ENCODE measurements at regions not wholly inside any gene's neighbourhood (a gene's known extent, or its start where the extent isn't known, plus 50 kb on each side); places are given as distances from the start of the nearest gene placed in this dataset.
"Not testable (repeated sequence)": the region's sequence is repeated elsewhere in the genome, so short reads cannot be mapped to it uniquely, and the experiment has no call there.

GRCh38 chr9:104367507-104367906, 136.6 kb upstream of the OR13F1 start:
- Mint-ChIP-seq H3K27ac (ENCODE audit: unreplicated experiment) (no peak overlapping the region), H3K9me3 (ENCODE audit: unreplicated experiment) (peaks cover 8% of the 10 kb centered on the region), H3K4me3 (ENCODE audit: unreplicated experiment) (no peak overlapping the region), H3K27me3 (ENCODE audit: unreplicated experiment) (peaks cover 3% of the 10 kb centered on the region), H3K4me1 (ENCODE audit: unreplicated experiment) (no peaks in the 10 kb centered on the region), H3K36me3 (ENCODE audit: unreplicated experiment) (no peaks in the 10 kb centered on the region)
- TF ChIP-seq CTCF (IDR thresholded peaks at IDR 0.05), result no peak
- DNase-seq (ENCODE audit: extremely low spot score, unreplicated experiment), result no peak

- H3K36me3 Mint-ChIP-seq (ENCODE audit: unreplicated experiment); H3K4me3 Mint-ChIP-seq (ENCODE audit: unreplicated experiment); H3K27ac Mint-ChIP-seq (ENCODE audit: unreplicated experiment); H3K9me3 Mint-ChIP-seq (ENCODE audit: unreplicated experiment); DNase-seq (ENCODE audit: extremely low spot score, unreplicated experiment); H3K27me3 Mint-ChIP-seq (ENCODE audit: unreplicated experiment); H3K4me1 Mint-ChIP-seq (ENCODE audit: unreplicated experiment): not testable (repeated sequence)
Measured at GRCh38 chr9:104368318-104368717, 135.7 kb upstream of the OR13F1 start.

GRCh38 chr9:104374711-104375110, 129.4 kb upstream of the OR13F1 start:
- no peak for TF ChIP-seq CTCF (IDR thresholded peaks at IDR 0.05)
- H3K4me3 Mint-ChIP-seq (ENCODE audit: unreplicated experiment), result no peak overlapping the region
- no peak for DNase-seq (ENCODE audit: extremely low spot score, unreplicated experiment)
- H3K36me3 Mint-ChIP-seq (ENCODE audit: unreplicated experiment), result no peaks in the 10 kb centered on the region
- peaks cover under 1% of the 10 kb centered on the region for H3K27me3 Mint-ChIP-seq (ENCODE audit: unreplicated experiment)
- H3K27ac Mint-ChIP-seq (ENCODE audit: unreplicated experiment), result no peak overlapping the region
- H3K4me1 Mint-ChIP-seq (ENCODE audit: unreplicated experiment), result no peaks in the 10 kb centered on the region
- no peaks in the 10 kb centered on the region for H3K9me3 Mint-ChIP-seq (ENCODE audit: unreplicated experiment)

- H3K4me1 Mint-ChIP-seq (ENCODE audit: unreplicated experiment), result no peaks in the 10 kb centered on the region
- no peaks in the 10 kb centered on the region for H3K36me3 Mint-ChIP-seq (ENCODE audit: unreplicated experiment)
- H3K27me3 Mint-ChIP-seq (ENCODE audit: unreplicated experiment), result peaks cover 12% of the 10 kb centered on the region
- no peak for TF ChIP-seq CTCF (IDR thresholded peaks at IDR 0.05)
- H3K9me3 Mint-ChIP-seq (ENCODE audit: unreplicated experiment), result no peaks in the 10 kb centered on the region
- no peak overlapping the region for H3K4me3 Mint-ChIP-seq (ENCODE audit: unreplicated experiment)
- DNase-seq (ENCODE audit: extremely low spot score, unreplicated experiment), result no peak
- no peak overlapping the region for H3K27ac Mint-ChIP-seq (ENCODE audit: unreplicated experiment)
Measured at GRCh38 chr9:104386013-104386412, 118.0 kb upstream of the OR13F1 start.

GRCh38 chr9:104386425-104387069, 117.5 kb upstream of the OR13F1 start:
- H3K36me3 Mint-ChIP-seq (ENCODE audit: unreplicated experiment), result no peaks in the 10 kb centered on the region
- DNase-seq (ENCODE audit: extremely low spot score, unreplicated experiment), result no peak
- H3K9me3 Mint-ChIP-seq (ENCODE audit: unreplicated experiment), result no peaks in the 10 kb centered on the region
- H3K4me3 Mint-ChIP-seq (ENCODE audit: unreplicated experiment), result no peak overlapping the region
- no peaks in the 10 kb centered on the region for H3K4me1 Mint-ChIP-seq (ENCODE audit: unreplicated experiment)
- H3K27me3 Mint-ChIP-seq (ENCODE audit: unreplicated experiment), result peaks cover 12% of the 10 kb centered on the region
- peak; percentile 78 for TF ChIP-seq CTCF (IDR thresholded peaks at IDR 0.05)
- no peak overlapping the region for H3K27ac Mint-ChIP-seq (ENCODE audit: unreplicated experiment)

GRCh38 chr9:104388071-104388470, 116.0 kb upstream of the OR13F1 start:
- H3K4me1 Mint-ChIP-seq (ENCODE audit: unreplicated experiment), result no peaks in the 10 kb centered on the region
- no peak overlapping the region for H3K4me3 Mint-ChIP-seq (ENCODE audit: unreplicated experiment)
- no peaks in the 10 kb centered on the region for H3K36me3 Mint-ChIP-seq (ENCODE audit: unreplicated experiment)
- no peaks in the 10 kb centered on the region for H3K9me3 Mint-ChIP-seq (ENCODE audit: unreplicated experiment)
- no peak for DNase-seq (ENCODE audit: extremely low spot score, unreplicated experiment)
- TF ChIP-seq CTCF (IDR thresholded peaks at IDR 0.05), result no peak
- H3K27ac Mint-ChIP-seq (ENCODE audit: unreplicated experiment), result no peak overlapping the region
- H3K27me3 Mint-ChIP-seq (ENCODE audit: unreplicated experiment), result peaks cover 12% of the 10 kb centered on the region

Data from osteocyte (in vitro differentiated cells).